ENCODE measurements at regions not wholly inside any gene's neighbourhood (a gene's known extent, or its start where the extent isn't known, plus 50 kb on each side); places are given as distances from the start of the nearest gene placed in this dataset.

GRCh38 chr3:197430502-197430901, 125.3 kb downstream of the BDH1 start:
- no peak for TF ChIP-seq CTCF (IDR thresholded peaks at IDR 0.05 in 4 of 5, conservative IDR thresholded peaks at IDR 0.05 in 1 of 5)
- no peak for TF ChIP-seq POLR2A (IDR thresholded peaks at IDR 0.05)

Data from gastrocnemius medialis (tissue), 4 donors.